Spleen (tissue), 7 donors: ENCODE measurements at regions not wholly inside any gene's neighbourhood (a gene's known extent, or its start where the extent isn't known, plus 50 kb on each side); places are given as distances from the start of the nearest gene placed in this dataset.

Source experiments
- POLR2AphosphoS5 ChIP-seq, 3 donors: sonication (generic); formaldehyde crosslinking; IDR thresholded peaks; one replicate each; pipeline ENCODE4 v1.5.1; 2017; ENCODE audit warnings: antibody characterized with exemption in 3 of 3
- TF ChIP-seq, protein P1 (sequence below), 11 experiments: fragments of 200-600 bp in 7 of 11; fragments of 450-650 bp in 4 of 11; sonication (generic) in 4 of 11; IDR thresholded peaks in 8 of 11; conservative IDR thresholded peaks in 3 of 11; 1 replicate in 7 of 11; 2 replicates in 4 of 11; pipeline versions ENCODE4 v1.4.0 to v1.8.0; 2016 to 2021; ENCODE audit warnings: antibody characterized with exemption in 11 of 11, inconsistent platforms in 4 of 11, mild to moderate bottlenecking in 1 of 11
- donor health status: DM: no; HTN: no; CAD: no; lungs with moderate emphysema.
- donor health status: DM: no; HTN: no; CAD: no.
- donor health status: DM: no; HTN: no; CAD: no.

DNA sequence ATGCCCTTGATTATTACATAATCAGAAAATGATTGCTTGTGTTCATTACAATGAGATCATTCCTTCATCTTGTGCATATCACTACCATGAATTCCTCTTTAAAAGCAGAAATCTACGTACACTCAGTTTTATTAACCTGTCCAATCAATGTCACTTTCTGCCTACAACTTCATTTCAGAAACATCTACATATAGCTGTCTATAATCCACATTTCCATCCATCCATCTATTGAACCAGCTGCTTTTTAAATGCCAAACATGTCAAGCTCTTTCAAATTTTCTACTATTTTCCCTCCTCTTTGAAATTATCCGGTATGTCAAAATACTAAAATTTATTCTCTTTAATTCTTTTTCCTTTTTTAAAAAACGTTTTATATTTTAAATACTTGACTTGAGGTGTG lies 462.0 kb downstream of the GABRG1 start:
- TF ChIP-seq, protein P1, sequence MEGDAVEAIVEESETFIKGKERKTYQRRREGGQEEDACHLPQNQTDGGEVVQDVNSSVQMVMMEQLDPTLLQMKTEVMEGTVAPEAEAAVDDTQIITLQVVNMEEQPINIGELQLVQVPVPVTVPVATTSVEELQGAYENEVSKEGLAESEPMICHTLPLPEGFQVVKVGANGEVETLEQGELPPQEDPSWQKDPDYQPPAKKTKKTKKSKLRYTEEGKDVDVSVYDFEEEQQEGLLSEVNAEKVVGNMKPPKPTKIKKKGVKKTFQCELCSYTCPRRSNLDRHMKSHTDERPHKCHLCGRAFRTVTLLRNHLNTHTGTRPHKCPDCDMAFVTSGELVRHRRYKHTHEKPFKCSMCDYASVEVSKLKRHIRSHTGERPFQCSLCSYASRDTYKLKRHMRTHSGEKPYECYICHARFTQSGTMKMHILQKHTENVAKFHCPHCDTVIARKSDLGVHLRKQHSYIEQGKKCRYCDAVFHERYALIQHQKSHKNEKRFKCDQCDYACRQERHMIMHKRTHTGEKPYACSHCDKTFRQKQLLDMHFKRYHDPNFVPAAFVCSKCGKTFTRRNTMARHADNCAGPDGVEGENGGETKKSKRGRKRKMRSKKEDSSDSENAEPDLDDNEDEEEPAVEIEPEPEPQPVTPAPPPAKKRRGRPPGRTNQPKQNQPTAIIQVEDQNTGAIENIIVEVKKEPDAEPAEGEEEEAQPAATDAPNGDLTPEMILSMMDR (IDR thresholded peaks at IDR 0.05 in 8 of 11, conservative IDR thresholded peaks at IDR 0.05 in 3 of 11), result no peak
- no peak for TF ChIP-seq POLR2AphosphoS5 (IDR thresholded peaks at IDR 0.05)
